WTC11 (cell line): ENCODE measurements at regions not wholly inside any gene's neighbourhood (a gene's known extent, or its start where the extent isn't known, plus 50 kb on each side); places are given as distances from the start of the nearest gene placed in this dataset.

Experiments
- ATAC-seq: fragments of 200-7000 bp; cut with Tn5 transposase; 2 replicates; pipeline ENCODE4 v1.10.0; 2021; ENCODE audit warnings: mild to moderate bottlenecking, moderate library complexity
- CTCF ChIA-PET: fragments of 300-600 bp; sonication (Branson Sonifier 250); formaldehyde crosslinking; loops from one replicate; lab custom pipeline; 2021; ENCODE audit warnings: antibody characterized with exemption; lab: Charles Lee
- POLR2A ChIA-PET: fragments of 350-600 bp; sonication (Branson Sonifier 250); formaldehyde crosslinking; loops from one replicate; lab custom pipeline; 2021; ENCODE audit warnings: antibody characterized with exemption; lab: Charles Lee
- DNase-seq: peaks from one replicate; pipeline ENCODE4 v3.0.0; 2021; ENCODE audit warnings: low spot score
- H3K27ac Mint-ChIP-seq: 2 replicates; pipeline ENCODE4 v1.8.0; 2021; ENCODE audit warnings: mixed read lengths
- H3K27me3 Mint-ChIP-seq: 2 replicates; pipeline ENCODE4 v1.8.0; 2021; ENCODE audit warnings: low read depth, mild to moderate bottlenecking, moderate library complexity, mixed read lengths
- H3K36me3 Mint-ChIP-seq: 2 replicates; pipeline ENCODE4 v1.8.0; 2021; ENCODE audit warnings: mixed read lengths
- H3K4me1 Mint-ChIP-seq: 2 replicates; pipeline ENCODE4 v1.8.0; 2022; ENCODE audit warnings: mixed read lengths
- H3K4me3 Mint-ChIP-seq: 2 replicates; pipeline ENCODE4 v1.8.0; 2021; ENCODE audit warnings: mild to moderate bottlenecking, moderate library complexity, mixed read lengths
- H3K9me3 Mint-ChIP-seq: 2 replicates; pipeline ENCODE4 v1.8.0; 2021; ENCODE audit warnings: mixed read lengths
- EMX1 ChIP-seq: fragments of 250-450 bp; sonication (Bioruptor Pico); IDR thresholded peaks from 2 replicates; pipeline ENCODE4 v1.8.0; 2021; ENCODE audit warnings: mild to moderate bottlenecking
- GRHL2 ChIP-seq: fragments of 250-450 bp; sonication (Bioruptor Pico); IDR thresholded peaks from 2 replicates; pipeline ENCODE4 v1.8.0; 2022; ENCODE audit warnings: mild to moderate bottlenecking, moderate library complexity; ENCODE audit not compliant: insufficient replicate concordance, severe bottlenecking
- HMGA2 ChIP-seq: fragments of 250-450 bp; sonication (Bioruptor Pico); IDR thresholded peaks from 2 replicates; pipeline ENCODE4 v1.4.0; 2021; ENCODE audit warnings: mild to moderate bottlenecking, moderate library complexity
- JUN ChIP-seq: sonication (generic); formaldehyde crosslinking; IDR thresholded peaks from 2 replicates; pipeline ENCODE4 v1.8.0; 2023; ENCODE audit warnings: mild to moderate bottlenecking, missing genetic modification reagents
- NR2C2 ChIP-seq: sonication (generic); formaldehyde crosslinking; IDR thresholded peaks from 2 replicates; pipeline ENCODE4 v1.8.0; 2022; ENCODE audit warnings: mild to moderate bottlenecking, missing genetic modification reagents
- NR3C1 ChIP-seq: sonication (generic); formaldehyde crosslinking; conservative IDR thresholded peaks from 2 replicates; pipeline ENCODE4 v1.8.1; 2023; ENCODE audit warnings: low read depth, mild to moderate bottlenecking, missing genetic modification reagents
- RORB ChIP-seq: fragments of 250-450 bp; sonication (Bioruptor Pico); IDR thresholded peaks from 2 replicates; pipeline ENCODE4 v1.9.0; 2021; ENCODE audit warnings: mild to moderate bottlenecking
- SMAD3 ChIP-seq: sonication (generic); formaldehyde crosslinking; IDR thresholded peaks from 2 replicates; pipeline ENCODE4 v1.8.0; 2022; ENCODE audit warnings: missing genetic modification reagents, mild to moderate bottlenecking, borderline replicate concordance
- TCF7 ChIP-seq: sonication (generic); formaldehyde crosslinking; IDR thresholded peaks from 2 replicates; pipeline ENCODE4 v1.8.0; 2022; ENCODE audit warnings: mild to moderate bottlenecking, low read depth, missing genetic modification reagents, moderate library complexity
- TEAD4 ChIP-seq: sonication (generic); formaldehyde crosslinking; IDR thresholded peaks from 2 replicates; pipeline ENCODE4 v1.8.0; 2022; ENCODE audit warnings: mild to moderate bottlenecking, missing genetic modification reagents
- ZNF138 ChIP-seq: sonication (generic); formaldehyde crosslinking; conservative IDR thresholded peaks from 2 replicates; pipeline ENCODE4 v1.8.1; 2022; ENCODE audit warnings: mild to moderate bottlenecking, moderate library complexity, missing genetic modification reagents
- ZNF396 ChIP-seq: fragments of 250-450 bp; sonication (Bioruptor Pico); IDR thresholded peaks from 2 replicates; pipeline ENCODE4 v1.8.0; 2021; ENCODE audit warnings: mild to moderate bottlenecking, moderate library complexity, borderline replicate concordance
- TF ChIP-seq, protein P1 (sequence below): fragments of 250-450 bp; sonication (Bioruptor Pico); IDR thresholded peaks from 2 replicates; pipeline ENCODE4 v2.1.2; 2022; ENCODE audit warnings: mild to moderate bottlenecking, moderate library complexity
- TF ChIP-seq, protein P2 (sequence below): sonication (generic); formaldehyde crosslinking; IDR thresholded peaks from 2 replicates; pipeline ENCODE4 v1.8.0; 2023; ENCODE audit warnings: missing genetic modification reagents
- TF ChIP-seq, protein P3 (sequence below): sonication (generic); formaldehyde crosslinking; IDR thresholded peaks from 2 replicates; pipeline ENCODE4 v1.8.1; 2023; ENCODE audit warnings: mild to moderate bottlenecking, missing genetic modification reagents
- TF ChIP-seq, protein P4 (sequence below): sonication (generic); formaldehyde crosslinking; conservative IDR thresholded peaks from 2 replicates; pipeline ENCODE4 v1.8.1; 2023; ENCODE audit warnings: mild to moderate bottlenecking, low read depth, missing genetic modification reagents, moderate library complexity
- TF ChIP-seq, protein P5 (sequence below): sonication (generic); formaldehyde crosslinking; IDR thresholded peaks from 2 replicates; pipeline ENCODE4 v1.8.1; 2023; ENCODE audit warnings: mild to moderate bottlenecking, moderate library complexity, missing genetic modification reagents
- TF ChIP-seq, protein P6 (sequence below): sonication (generic); formaldehyde crosslinking; IDR thresholded peaks from 2 replicates; pipeline ENCODE4 v1.8.0; 2022; ENCODE audit warnings: mild to moderate bottlenecking, missing genetic modification reagents
- TF ChIP-seq, protein P7 (sequence below): sonication (generic); formaldehyde crosslinking; IDR thresholded peaks from 2 replicates; pipeline ENCODE4 v1.8.1; 2022; ENCODE audit warnings: low read depth, mild to moderate bottlenecking, moderate library complexity, missing genetic modification reagents, borderline replicate concordance
- TF ChIP-seq, protein P8 (sequence below): sonication (generic); formaldehyde crosslinking; IDR thresholded peaks from 2 replicates; pipeline ENCODE4 v1.8.0; 2022; ENCODE audit warnings: mild to moderate bottlenecking, missing genetic modification reagents
- TF ChIP-seq, protein P9 (sequence below): fragments of 250-450 bp; sonication (Bioruptor Pico); IDR thresholded peaks from 2 replicates; pipeline ENCODE4 v1.9.0; 2021; ENCODE audit warnings: moderate library complexity, mild to moderate bottlenecking, inconsistent platforms, borderline replicate concordance

DNA sequence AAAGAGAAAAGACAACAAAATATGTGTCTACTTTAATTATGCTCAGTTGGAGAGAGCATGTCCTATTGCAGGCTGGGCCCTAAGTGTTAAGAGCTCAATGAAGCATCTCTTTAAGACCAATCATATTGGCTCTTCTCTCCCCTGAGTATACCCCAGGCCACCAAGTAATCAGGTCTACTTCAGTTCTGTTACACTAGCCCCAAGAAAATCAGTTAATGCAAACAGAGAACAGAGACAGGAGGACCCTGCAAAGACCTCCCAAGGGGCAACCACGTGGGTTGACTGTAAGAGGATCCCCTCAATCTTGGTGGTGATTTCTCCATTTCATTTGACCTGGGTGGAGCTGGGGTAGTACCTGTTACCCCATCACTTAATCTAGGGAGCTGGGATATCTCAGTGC is 451.0 kb upstream of the ZNF507 start (continued):
- TF ChIP-seq, protein P1, sequence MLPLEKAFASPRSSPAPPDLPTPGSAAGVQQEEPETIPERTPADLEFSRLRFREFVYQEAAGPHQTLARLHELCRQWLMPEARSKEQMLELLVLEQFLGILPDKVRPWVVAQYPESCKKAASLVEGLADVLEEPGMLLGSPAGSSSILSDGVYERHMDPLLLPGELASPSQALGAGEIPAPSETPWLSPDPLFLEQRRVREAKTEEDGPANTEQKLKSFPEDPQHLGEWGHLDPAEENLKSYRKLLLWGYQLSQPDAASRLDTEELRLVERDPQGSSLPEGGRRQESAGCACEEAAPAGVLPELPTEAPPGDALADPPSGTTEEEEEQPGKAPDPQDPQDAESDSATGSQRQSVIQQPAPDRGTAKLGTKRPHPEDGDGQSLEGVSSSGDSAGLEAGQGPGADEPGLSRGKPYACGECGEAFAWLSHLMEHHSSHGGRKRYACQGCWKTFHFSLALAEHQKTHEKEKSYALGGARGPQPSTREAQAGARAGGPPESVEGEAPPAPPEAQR (CRISPR knock-in tag), result no peak
- TF ChIP-seq, protein P2, sequence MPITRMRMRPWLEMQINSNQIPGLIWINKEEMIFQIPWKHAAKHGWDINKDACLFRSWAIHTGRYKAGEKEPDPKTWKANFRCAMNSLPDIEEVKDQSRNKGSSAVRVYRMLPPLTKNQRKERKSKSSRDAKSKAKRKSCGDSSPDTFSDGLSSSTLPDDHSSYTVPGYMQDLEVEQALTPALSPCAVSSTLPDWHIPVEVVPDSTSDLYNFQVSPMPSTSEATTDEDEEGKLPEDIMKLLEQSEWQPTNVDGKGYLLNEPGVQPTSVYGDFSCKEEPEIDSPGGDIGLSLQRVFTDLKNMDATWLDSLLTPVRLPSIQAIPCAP (CRISPR knock-in tag), result no peak
- TF ChIP-seq ZNF396, result no peak
- TF ChIP-seq, protein P3, sequence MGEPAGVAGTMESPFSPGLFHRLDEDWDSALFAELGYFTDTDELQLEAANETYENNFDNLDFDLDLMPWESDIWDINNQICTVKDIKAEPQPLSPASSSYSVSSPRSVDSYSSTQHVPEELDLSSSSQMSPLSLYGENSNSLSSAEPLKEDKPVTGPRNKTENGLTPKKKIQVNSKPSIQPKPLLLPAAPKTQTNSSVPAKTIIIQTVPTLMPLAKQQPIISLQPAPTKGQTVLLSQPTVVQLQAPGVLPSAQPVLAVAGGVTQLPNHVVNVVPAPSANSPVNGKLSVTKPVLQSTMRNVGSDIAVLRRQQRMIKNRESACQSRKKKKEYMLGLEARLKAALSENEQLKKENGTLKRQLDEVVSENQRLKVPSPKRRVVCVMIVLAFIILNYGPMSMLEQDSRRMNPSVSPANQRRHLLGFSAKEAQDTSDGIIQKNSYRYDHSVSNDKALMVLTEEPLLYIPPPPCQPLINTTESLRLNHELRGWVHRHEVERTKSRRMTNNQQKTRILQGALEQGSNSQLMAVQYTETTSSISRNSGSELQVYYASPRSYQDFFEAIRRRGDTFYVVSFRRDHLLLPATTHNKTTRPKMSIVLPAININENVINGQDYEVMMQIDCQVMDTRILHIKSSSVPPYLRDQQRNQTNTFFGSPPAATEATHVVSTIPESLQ (CRISPR knock-in tag), result no peak
- TF ChIP-seq, protein P4, sequence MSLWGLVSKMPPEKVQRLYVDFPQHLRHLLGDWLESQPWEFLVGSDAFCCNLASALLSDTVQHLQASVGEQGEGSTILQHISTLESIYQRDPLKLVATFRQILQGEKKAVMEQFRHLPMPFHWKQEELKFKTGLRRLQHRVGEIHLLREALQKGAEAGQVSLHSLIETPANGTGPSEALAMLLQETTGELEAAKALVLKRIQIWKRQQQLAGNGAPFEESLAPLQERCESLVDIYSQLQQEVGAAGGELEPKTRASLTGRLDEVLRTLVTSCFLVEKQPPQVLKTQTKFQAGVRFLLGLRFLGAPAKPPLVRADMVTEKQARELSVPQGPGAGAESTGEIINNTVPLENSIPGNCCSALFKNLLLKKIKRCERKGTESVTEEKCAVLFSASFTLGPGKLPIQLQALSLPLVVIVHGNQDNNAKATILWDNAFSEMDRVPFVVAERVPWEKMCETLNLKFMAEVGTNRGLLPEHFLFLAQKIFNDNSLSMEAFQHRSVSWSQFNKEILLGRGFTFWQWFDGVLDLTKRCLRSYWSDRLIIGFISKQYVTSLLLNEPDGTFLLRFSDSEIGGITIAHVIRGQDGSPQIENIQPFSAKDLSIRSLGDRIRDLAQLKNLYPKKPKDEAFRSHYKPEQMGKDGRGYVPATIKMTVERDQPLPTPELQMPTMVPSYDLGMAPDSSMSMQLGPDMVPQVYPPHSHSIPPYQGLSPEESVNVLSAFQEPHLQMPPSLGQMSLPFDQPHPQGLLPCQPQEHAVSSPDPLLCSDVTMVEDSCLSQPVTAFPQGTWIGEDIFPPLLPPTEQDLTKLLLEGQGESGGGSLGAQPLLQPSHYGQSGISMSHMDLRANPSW, result no peak
- TF ChIP-seq EMX1 (CRISPR knock-in tag), result no peak

DNA sequence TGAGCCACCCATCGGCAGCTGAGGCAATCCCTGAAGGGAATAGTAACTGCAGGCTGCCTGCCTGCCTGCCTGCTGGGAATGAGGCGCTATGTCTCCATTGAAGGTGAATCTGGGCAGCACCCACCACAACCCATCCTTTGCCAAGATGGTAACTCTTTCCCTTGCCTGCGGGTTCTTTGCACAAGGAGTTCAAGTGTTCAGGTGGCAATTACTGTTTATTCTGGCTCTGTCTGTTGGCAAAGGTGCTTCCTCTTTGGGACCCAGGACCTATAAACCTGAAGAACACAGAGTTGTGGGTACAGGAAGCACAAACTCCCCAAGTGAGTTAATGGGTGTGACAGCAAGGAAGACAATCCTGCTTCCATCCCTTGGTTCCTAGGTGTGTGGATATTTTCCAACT is 448.1 kb upstream of the ZNF507 start:
- CTCF ChIA-PET, result no interaction called here
- H3K4me3 Mint-ChIP-seq, result no peak overlapping the region
- H3K27ac Mint-ChIP-seq, result no peak overlapping the region
- H3K9me3 Mint-ChIP-seq, result peaks cover 14% of the 10 kb centered on the region
- no peak for ATAC-seq
- peaks cover 6% of the 10 kb centered on the region; the same call in 1 of the 2 replicates for H3K4me1 Mint-ChIP-seq
- peaks cover 35% of the 10 kb centered on the region for H3K27me3 Mint-ChIP-seq
- POLR2A ChIA-PET, result no interaction called here
- H3K36me3 Mint-ChIP-seq, result peaks cover 13% of the 10 kb centered on the region
- TF ChIP-seq EMX1 (CRISPR knock-in tag) (no peak), NR3C1 (CRISPR knock-in tag) (no peak), TCF7 (CRISPR knock-in tag) (no peak), JUN (CRISPR knock-in tag) (no peak), TEAD4 (no peak), GRHL2 (CRISPR knock-in tag) (no peak), HMGA2 (CRISPR knock-in tag) (no peak), ZNF138 (CRISPR knock-in tag) (no peak), NR2C2 (CRISPR knock-in tag) (no peak), RORB (no peak), ZNF396 (no peak), SMAD3 (CRISPR knock-in tag) (no peak)
- TF ChIP-seq, protein P5, sequence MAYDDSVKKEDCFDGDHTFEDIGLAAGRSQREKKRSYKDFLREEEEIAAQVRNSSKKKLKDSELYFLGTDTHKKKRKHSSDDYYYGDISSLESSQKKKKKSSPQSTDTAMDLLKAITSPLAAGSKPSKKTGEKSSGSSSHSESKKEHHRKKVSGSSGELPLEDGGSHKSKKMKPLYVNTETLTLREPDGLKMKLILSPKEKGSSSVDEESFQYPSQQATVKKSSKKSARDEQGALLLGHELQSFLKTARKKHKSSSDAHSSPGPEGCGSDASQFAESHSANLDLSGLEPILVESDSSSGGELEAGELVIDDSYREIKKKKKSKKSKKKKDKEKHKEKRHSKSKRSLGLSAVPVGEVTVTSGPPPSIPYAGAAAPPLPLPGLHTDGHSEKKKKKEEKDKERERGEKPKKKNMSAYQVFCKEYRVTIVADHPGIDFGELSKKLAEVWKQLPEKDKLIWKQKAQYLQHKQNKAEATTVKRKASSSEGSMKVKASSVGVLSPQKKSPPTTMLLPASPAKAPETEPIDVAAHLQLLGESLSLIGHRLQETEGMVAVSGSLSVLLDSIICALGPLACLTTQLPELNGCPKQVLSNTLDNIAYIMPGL (CRISPR knock-in tag), result no peak
- TF ChIP-seq, protein P6, sequence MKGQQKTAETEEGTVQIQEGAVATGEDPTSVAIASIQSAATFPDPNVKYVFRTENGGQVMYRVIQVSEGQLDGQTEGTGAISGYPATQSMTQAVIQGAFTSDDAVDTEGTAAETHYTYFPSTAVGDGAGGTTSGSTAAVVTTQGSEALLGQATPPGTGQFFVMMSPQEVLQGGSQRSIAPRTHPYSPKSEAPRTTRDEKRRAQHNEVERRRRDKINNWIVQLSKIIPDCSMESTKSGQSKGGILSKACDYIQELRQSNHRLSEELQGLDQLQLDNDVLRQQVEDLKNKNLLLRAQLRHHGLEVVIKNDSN (CRISPR knock-in tag), result no peak
- TF ChIP-seq, protein P7, sequence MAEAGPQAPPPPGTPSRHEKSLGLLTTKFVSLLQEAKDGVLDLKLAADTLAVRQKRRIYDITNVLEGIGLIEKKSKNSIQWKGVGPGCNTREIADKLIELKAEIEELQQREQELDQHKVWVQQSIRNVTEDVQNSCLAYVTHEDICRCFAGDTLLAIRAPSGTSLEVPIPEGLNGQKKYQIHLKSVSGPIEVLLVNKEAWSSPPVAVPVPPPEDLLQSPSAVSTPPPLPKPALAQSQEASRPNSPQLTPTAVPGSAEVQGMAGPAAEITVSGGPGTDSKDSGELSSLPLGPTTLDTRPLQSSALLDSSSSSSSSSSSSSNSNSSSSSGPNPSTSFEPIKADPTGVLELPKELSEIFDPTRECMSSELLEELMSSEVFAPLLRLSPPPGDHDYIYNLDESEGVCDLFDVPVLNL (CRISPR knock-in tag), result no peak
- TF ChIP-seq, protein P8, sequence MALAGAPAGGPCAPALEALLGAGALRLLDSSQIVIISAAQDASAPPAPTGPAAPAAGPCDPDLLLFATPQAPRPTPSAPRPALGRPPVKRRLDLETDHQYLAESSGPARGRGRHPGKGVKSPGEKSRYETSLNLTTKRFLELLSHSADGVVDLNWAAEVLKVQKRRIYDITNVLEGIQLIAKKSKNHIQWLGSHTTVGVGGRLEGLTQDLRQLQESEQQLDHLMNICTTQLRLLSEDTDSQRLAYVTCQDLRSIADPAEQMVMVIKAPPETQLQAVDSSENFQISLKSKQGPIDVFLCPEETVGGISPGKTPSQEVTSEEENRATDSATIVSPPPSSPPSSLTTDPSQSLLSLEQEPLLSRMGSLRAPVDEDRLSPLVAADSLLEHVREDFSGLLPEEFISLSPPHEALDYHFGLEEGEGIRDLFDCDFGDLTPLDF, result no peak
- TF ChIP-seq, protein P9, sequence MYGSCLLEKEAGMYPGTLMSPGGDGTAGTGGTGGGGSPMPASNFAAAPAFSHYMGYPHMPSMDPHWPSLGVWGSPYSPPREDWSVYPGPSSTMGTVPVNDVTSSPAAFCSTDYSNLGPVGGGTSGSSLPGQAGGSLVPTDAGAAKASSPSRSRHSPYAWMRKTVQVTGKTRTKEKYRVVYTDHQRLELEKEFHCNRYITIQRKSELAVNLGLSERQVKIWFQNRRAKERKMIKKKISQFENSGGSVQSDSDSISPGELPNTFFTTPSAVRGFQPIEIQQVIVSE (CRISPR knock-in tag), result no peak
- no peak for DNase-seq
